H9 (cell line): ENCODE measurements at regions not wholly inside any gene's neighbourhood (a gene's known extent, or its start where the extent isn't known, plus 50 kb on each side); places are given as distances from the start of the nearest gene placed in this dataset.

ENCODE experiments used
- DNase-seq: peaks from one replicate; pipeline ENCODE4 v3.0.0-alpha.2; 2017
- H2AFZ ChIP-seq: one replicate; pipeline ENCODE4 v1.6.1; 2013; ENCODE audit warnings: mild to moderate bottlenecking, low read length, control low read depth, moderate library complexity
- H2AK5ac ChIP-seq: 2 replicates; pipeline ENCODE4 v1.6.1; 2013; ENCODE audit warnings: low read length, control low read depth, mixed read lengths; ENCODE audit not compliant: insufficient read length
- H2BK120ac ChIP-seq: one replicate; pipeline ENCODE4 v1.6.1; 2013; ENCODE audit warnings: low read depth, mild to moderate bottlenecking, low read length, control low read depth, inconsistent platforms; ENCODE audit not compliant: poor library complexity, severe bottlenecking
- H2BK12ac ChIP-seq: 2 replicates; pipeline ENCODE4 v1.6.1; 2013; ENCODE audit warnings: low read length, control low read depth, mixed read lengths, low read depth; ENCODE audit not compliant: insufficient read length
- H2BK15ac ChIP-seq: 2 replicates; pipeline ENCODE4 v1.6.1; 2013; ENCODE audit warnings: low read depth, low read length, control low read depth
- H2BK20ac ChIP-seq: one replicate; pipeline ENCODE4 v1.6.1; 2013; ENCODE audit warnings: low read depth, mild to moderate bottlenecking, low read length, control low read depth, inconsistent platforms; ENCODE audit not compliant: poor library complexity, severe bottlenecking
- H2BK5ac ChIP-seq: 2 replicates; pipeline ENCODE4 v1.6.1; 2013; ENCODE audit warnings: low read length, control low read depth, mixed read lengths; ENCODE audit not compliant: insufficient read length
- H3K14ac ChIP-seq: 2 replicates; pipeline ENCODE4 v1.6.1; 2013; ENCODE audit warnings: low read length, control low read depth; ENCODE audit not compliant: insufficient read depth
- H3K18ac ChIP-seq: 2 replicates; pipeline ENCODE4 v1.6.1; 2013; ENCODE audit warnings: low read depth, mild to moderate bottlenecking, mixed read lengths, low read length, control low read depth; ENCODE audit not compliant: insufficient read length
- H3K23ac ChIP-seq: 2 replicates; pipeline ENCODE4 v1.6.1; 2013; ENCODE audit warnings: low read length, control low read depth, mixed read lengths, low read depth; ENCODE audit not compliant: insufficient read length
- H3K23me2 ChIP-seq: 2 replicates; pipeline ENCODE4 v1.6.1; 2013; ENCODE audit warnings: low read depth, mild to moderate bottlenecking, mixed read lengths, low read length, control low read depth; ENCODE audit not compliant: insufficient read length, poor library complexity, severe bottlenecking
- H3K27ac ChIP-seq: 2 replicates; pipeline ENCODE4 v1.5.1; 2013; ENCODE audit warnings: low read length, control low read depth, mixed read lengths, low read depth; ENCODE audit not compliant: insufficient read length
- H3K27me3 ChIP-seq: 2 replicates; pipeline ENCODE4 v1.6.1; 2013; ENCODE audit warnings: low read length, control low read depth, inconsistent platforms; ENCODE audit not compliant: insufficient read depth
- H3K4ac ChIP-seq: 2 replicates; pipeline ENCODE4 v1.6.1; 2013; ENCODE audit warnings: low read depth, mild to moderate bottlenecking, control low read depth, inconsistent platforms, low read length, moderate library complexity
- H3K4me1 ChIP-seq: 2 replicates; pipeline ENCODE4 v1.6.1; 2013; ENCODE audit warnings: low read length, control low read depth, inconsistent platforms; ENCODE audit not compliant: insufficient read depth
- H3K4me2 ChIP-seq: 2 replicates; pipeline ENCODE4 v1.6.1; 2013; ENCODE audit warnings: low read length, control low read depth, mixed read lengths; ENCODE audit not compliant: insufficient read length, insufficient read depth
- H3K56ac ChIP-seq: 2 replicates; pipeline ENCODE4 v1.6.1; 2013; ENCODE audit warnings: low read depth, mild to moderate bottlenecking, mixed read lengths, low read length, control low read depth; ENCODE audit not compliant: insufficient read length
- H3K79me1 ChIP-seq: 2 replicates; pipeline ENCODE4 v1.6.1; 2013; ENCODE audit warnings: low read depth, mild to moderate bottlenecking, moderate library complexity, low read length, control low read depth, inconsistent platforms; ENCODE audit not compliant: insufficient read depth, poor library complexity, severe bottlenecking
- H3K79me2 ChIP-seq: 2 replicates; pipeline ENCODE4 v1.6.1; 2013; ENCODE audit warnings: low read length, control low read depth, inconsistent platforms; ENCODE audit not compliant: insufficient read depth
- H3K9ac ChIP-seq: 2 replicates; pipeline ENCODE4 v1.6.1; 2013; ENCODE audit warnings: low read length, control low read depth, mixed read lengths; ENCODE audit not compliant: insufficient read length; ENCODE audit errors: extremely low read depth
- H3K9me3 ChIP-seq: one replicate; pipeline ENCODE4 v1.6.1; 2013; ENCODE audit warnings: low read depth, low read length, inconsistent platforms; ENCODE audit not compliant: control insufficient read depth
- H3T11ph ChIP-seq: one replicate; pipeline ENCODE4 v1.6.1; 2013; ENCODE audit warnings: mild to moderate bottlenecking, low read length, control low read depth, inconsistent platforms
- H4K20me1 ChIP-seq: one replicate; pipeline ENCODE4 v1.6.1; 2013; ENCODE audit not compliant: control insufficient read depth, insufficient read length, insufficient read depth
- H4K5ac ChIP-seq: 2 replicates; pipeline ENCODE4 v1.6.1; 2013; ENCODE audit warnings: low read depth, mild to moderate bottlenecking, mixed read lengths, low read length, control low read depth; ENCODE audit not compliant: insufficient read length
- H4K8ac ChIP-seq: replicated peaks from 2 replicates; pipeline ENCODE4 v1.6.1; 2013; ENCODE audit warnings: low read length, control low read depth, mixed read lengths, low read depth; ENCODE audit not compliant: insufficient read length
- H4K91ac ChIP-seq: 2 replicates; pipeline ENCODE4 v1.6.1; 2013; ENCODE audit warnings: low read depth, mild to moderate bottlenecking, moderate library complexity, mixed read lengths, low read length, control low read depth; ENCODE audit not compliant: insufficient read length
- H3K27ac Mint-ChIP-seq, 3 experiments: 2 replicates in 2 of 3; 3 replicates in 1 of 3; pipeline ENCODE4 v1.8.0; 2020 to 2021; ENCODE audit warnings: mixed read lengths in 3 of 3, mild to moderate bottlenecking in 1 of 3, moderate library complexity in 1 of 3
- H3K27me3 Mint-ChIP-seq: 2 replicates; pipeline ENCODE4 v1.8.0; 2021; ENCODE audit warnings: low read depth, mild to moderate bottlenecking, moderate library complexity, mixed read lengths
- H3K36me3 Mint-ChIP-seq, 3 experiments: 2 replicates in 2 of 3; 3 replicates in 1 of 3; pipeline ENCODE4 v1.8.0; 2020 to 2021; ENCODE audit warnings: low read depth in 3 of 3, mixed read lengths in 3 of 3; ENCODE audit not compliant: insufficient read depth in 1 of 3
- H3K4me1 Mint-ChIP-seq, 2 experiments: 2 replicates each; pipeline ENCODE4 v1.8.0; 2020; ENCODE audit warnings: mixed read lengths in 2 of 2
- H3K4me3 Mint-ChIP-seq, 2 experiments: 2 replicates in 1 of 2; 3 replicates in 1 of 2; pipeline ENCODE4 v1.8.0; 2020 to 2021; ENCODE audit warnings: mild to moderate bottlenecking in 2 of 2, mixed read lengths in 2 of 2, moderate library complexity in 1 of 2
- H3K9me3 Mint-ChIP-seq, 2 experiments: 2 replicates in 1 of 2; 3 replicates in 1 of 2; pipeline ENCODE4 v1.8.0; 2020; ENCODE audit warnings: mild to moderate bottlenecking in 2 of 2, mixed read lengths in 2 of 2, moderate library complexity in 1 of 2
- WGBS: extraction: QIAGEN DNeasy Blood & Tissue Kit; methylation state at CpG from one replicate; pipeline ENCODE4 v1.1.7; 2013; ENCODE audit warnings: missing lambda C conversion rate, low lambda C conversion rate, mixed read lengths; ENCODE audit not compliant: insufficient read length; ENCODE audit errors: extremely low coverage; 5-methylcytosine and 5-hydroxymethylcytosine counted together
- TF ChIP-seq, protein P1 (sequence below): fragments of 200-600 bp; sonication (generic); conservative IDR thresholded peaks from 3 replicates; pipeline ENCODE4 v1.8.0; 2021; ENCODE audit warnings: antibody characterized with exemption, mild to moderate bottlenecking

DNA sequence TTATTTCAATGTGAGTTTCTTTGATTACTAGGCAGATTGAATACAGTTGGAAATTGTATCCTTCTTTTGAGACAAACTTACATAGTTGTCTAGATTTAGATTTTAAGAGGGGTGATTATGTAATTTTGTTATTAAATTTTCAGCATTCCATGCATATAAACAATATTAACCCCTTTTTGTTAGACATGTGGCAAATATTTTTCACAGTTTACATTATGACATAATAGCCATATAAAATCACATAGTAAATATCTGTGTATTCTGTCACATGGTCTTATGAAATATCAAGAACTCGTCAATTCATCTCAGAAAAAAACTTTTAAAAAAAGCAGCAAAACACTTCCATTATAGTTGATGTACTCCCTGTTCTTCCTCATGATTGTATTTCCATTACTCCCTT is 243.8 kb downstream of the CYP26B1 start:
- no peak overlapping the region for H2BK15ac ChIP-seq
- WGBS: no CpG with 5 or more reads among the region's 1 CpG

More for the DNA sequence above, 243.8 kb downstream of the CYP26B1 start:
- no peaks in the 10 kb centered on the region for H3K4me1 ChIP-seq
- H3K36me3 Mint-ChIP-seq: no peaks in the 10 kb centered on the region
- no peak overlapping the region for H4K5ac ChIP-seq
- no peak overlapping the region for H4K91ac ChIP-seq
- no peak overlapping the region for H3K14ac ChIP-seq
- peaks cover 0 to 5% of the 10 kb centered on the region in 2 experiments; a peak in 2 of 5 replicates for H3K9me3 Mint-ChIP-seq
- no peak overlapping the region for H3K27ac ChIP-seq
- DNase-seq: no peak
- H3K9ac ChIP-seq: no peak overlapping the region
- no peak overlapping the region for H2BK120ac ChIP-seq
- no peak overlapping the region for H2AFZ ChIP-seq
- H3K9me3 ChIP-seq: no peaks in the 10 kb centered on the region
- no peak overlapping the region for H3K4me2 ChIP-seq
- no peaks in the 10 kb centered on the region for H3K27me3 ChIP-seq
- no peaks in the 10 kb centered on the region for H3K23me2 ChIP-seq
- no peak overlapping the region for H4K8ac ChIP-seq
- no peak overlapping the region for H3K27ac Mint-ChIP-seq
- peaks cover 0 to 2% of the 10 kb centered on the region in 2 experiments; a peak in 1 of 4 replicates for H3K4me1 Mint-ChIP-seq
- no peak overlapping the region for H2BK5ac ChIP-seq
- H4K20me1 ChIP-seq: no peaks in the 10 kb centered on the region
- H3K79me2 ChIP-seq: no peaks in the 10 kb centered on the region
- no peak overlapping the region for H3K4ac ChIP-seq
- no peak overlapping the region for H2AK5ac ChIP-seq
- no peaks in the 10 kb centered on the region for H3K79me1 ChIP-seq
- H3K27me3 Mint-ChIP-seq: peaks cover 18% of the 10 kb centered on the region
- H2BK20ac ChIP-seq: no peak overlapping the region
- H3K18ac ChIP-seq: no peak overlapping the region
- H3K23ac ChIP-seq: no peak overlapping the region
- no peak overlapping the region for H3T11ph ChIP-seq
- H3K4me3 Mint-ChIP-seq: no peak overlapping the region
- no peak overlapping the region for H2BK12ac ChIP-seq
- TF ChIP-seq, protein P1, sequence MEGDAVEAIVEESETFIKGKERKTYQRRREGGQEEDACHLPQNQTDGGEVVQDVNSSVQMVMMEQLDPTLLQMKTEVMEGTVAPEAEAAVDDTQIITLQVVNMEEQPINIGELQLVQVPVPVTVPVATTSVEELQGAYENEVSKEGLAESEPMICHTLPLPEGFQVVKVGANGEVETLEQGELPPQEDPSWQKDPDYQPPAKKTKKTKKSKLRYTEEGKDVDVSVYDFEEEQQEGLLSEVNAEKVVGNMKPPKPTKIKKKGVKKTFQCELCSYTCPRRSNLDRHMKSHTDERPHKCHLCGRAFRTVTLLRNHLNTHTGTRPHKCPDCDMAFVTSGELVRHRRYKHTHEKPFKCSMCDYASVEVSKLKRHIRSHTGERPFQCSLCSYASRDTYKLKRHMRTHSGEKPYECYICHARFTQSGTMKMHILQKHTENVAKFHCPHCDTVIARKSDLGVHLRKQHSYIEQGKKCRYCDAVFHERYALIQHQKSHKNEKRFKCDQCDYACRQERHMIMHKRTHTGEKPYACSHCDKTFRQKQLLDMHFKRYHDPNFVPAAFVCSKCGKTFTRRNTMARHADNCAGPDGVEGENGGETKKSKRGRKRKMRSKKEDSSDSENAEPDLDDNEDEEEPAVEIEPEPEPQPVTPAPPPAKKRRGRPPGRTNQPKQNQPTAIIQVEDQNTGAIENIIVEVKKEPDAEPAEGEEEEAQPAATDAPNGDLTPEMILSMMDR: no peak
- H3K56ac ChIP-seq: no peak overlapping the region
